Dermis blood vessel endothelial cell (primary cell): ENCODE measurements at regions not wholly inside any gene's neighbourhood (a gene's known extent, or its start where the extent isn't known, plus 50 kb on each side); places are given as distances from the start of the nearest gene placed in this dataset.

Source experiments
- DNase-seq: peaks from one replicate; pipeline ENCODE4 v3.0.0; 2010

- DNase-seq, result no peak
Measured at GRCh38 chr18:43482600-43482999, 205.3 kb upstream of the SYT4 start.

- DNase-seq, result no peak
Measured at GRCh38 chr18:43484710-43485109, 207.4 kb upstream of the SYT4 start.

GRCh38 chr18:43485545-43485963 lies 208.3 kb upstream of the SYT4 start:
- DNase-seq, result no peak

- DNase-seq, result no peak
Measured at GRCh38 chr18:43486462-43486861, 209.2 kb upstream of the SYT4 start.

- no peak for DNase-seq
Measured at GRCh38 chr18:43501099-43501498, 223.8 kb upstream of the SYT4 start.

- DNase-seq, result no peak
Measured at GRCh38 chr18:43506935-43507334, 229.6 kb upstream of the SYT4 start.

- DNase-seq, result no peak
Measured at GRCh38 chr18:43507842-43508481, 230.7 kb upstream of the SYT4 start.

- no peak for DNase-seq
Measured at GRCh38 chr18:43514747-43515146, 237.5 kb upstream of the SYT4 start.

GRCh38 chr18:43515481-43515880 lies 238.2 kb upstream of the SYT4 start:
- DNase-seq, result no peak

- DNase-seq, result no peak
Measured at GRCh38 chr18:43524260-43524659, 247.0 kb upstream of the SYT4 start.

GRCh38 chr18:43525169-43525568 lies 247.9 kb upstream of the SYT4 start:
- no peak for DNase-seq

GRCh38 chr18:43526426-43527145 lies 249.3 kb upstream of the SYT4 start:
- DNase-seq, result no peak

- DNase-seq, result no peak
Measured at GRCh38 chr18:43531438-43531837, 254.1 kb upstream of the SYT4 start.

- no peak for DNase-seq
Measured at GRCh38 chr18:43533371-43533770, 256.1 kb upstream of the SYT4 start.

- no peak for DNase-seq
Measured at GRCh38 chr18:43534511-43534910, 257.2 kb upstream of the SYT4 start.

- DNase-seq, result no peak
Measured at GRCh38 chr18:43539862-43540261, 262.6 kb upstream of the SYT4 start.

GRCh38 chr18:43542016-43542415 lies 264.7 kb upstream of the SYT4 start:
- no peak for DNase-seq

GRCh38 chr18:43543236-43543635 lies 265.9 kb upstream of the SYT4 start:
- DNase-seq, result no peak

GRCh38 chr18:43547456-43547855 lies 270.2 kb upstream of the SYT4 start:
- no peak for DNase-seq

- no peak for DNase-seq
Measured at GRCh38 chr18:43559507-43559906, 282.2 kb upstream of the SYT4 start.

GRCh38 chr18:43563780-43564179 lies 286.5 kb upstream of the SYT4 start:
- DNase-seq, result peak; percentile 49

- no peak for DNase-seq
Measured at GRCh38 chr18:43570593-43570992, 293.3 kb upstream of the SYT4 start.

GRCh38 chr18:43571078-43571689 lies 293.9 kb upstream of the SYT4 start:
- peak; percentile 70 for DNase-seq

- DNase-seq, result no peak
Measured at GRCh38 chr18:43572163-43572562, 294.9 kb upstream of the SYT4 start.
